Mesenchymal stem cell (in vitro differentiated cells and primary cell): ENCODE measurements at regions not wholly inside any gene's neighbourhood (a gene's known extent, or its start where the extent isn't known, plus 50 kb on each side); places are given as distances from the start of the nearest gene placed in this dataset.
A peak's percentile ranks its signal among the peaks of the same experiment; 100 is the strongest.

Experiments
- DNase-seq: peaks from one replicate; pipeline ENCODE4 v3.0.0-alpha.2; 2013
- H2AFZ ChIP-seq: one replicate; pipeline ENCODE4 v1.6.1; 2013; ENCODE audit warnings: low read depth, mild to moderate bottlenecking, control low read depth, inconsistent platforms, low read length, moderate library complexity
- H2AK5ac ChIP-seq: 2 replicates; pipeline ENCODE4 v1.6.1; 2013; ENCODE audit warnings: low read length, moderate library complexity, mild to moderate bottlenecking, inconsistent platforms; ENCODE audit not compliant: severe bottlenecking
- H2BK120ac ChIP-seq: one replicate; pipeline ENCODE4 v1.6.1; 2013; ENCODE audit warnings: low read depth, mild to moderate bottlenecking, inconsistent platforms, low read length, moderate library complexity
- H2BK12ac ChIP-seq, 2 experiments: one replicate each; pipeline ENCODE4 v1.6.1; 2013; ENCODE audit warnings: inconsistent platforms in 2 of 2, low read length in 2 of 2, mild to moderate bottlenecking in 2 of 2, moderate library complexity in 2 of 2, control low read depth in 1 of 2
- H2BK15ac ChIP-seq: one replicate; pipeline ENCODE4 v1.6.1; 2013; ENCODE audit warnings: mild to moderate bottlenecking, low read depth, inconsistent platforms; ENCODE audit not compliant: poor library complexity, severe bottlenecking
- H2BK5ac ChIP-seq: 2 replicates; pipeline ENCODE4 v1.6.1; 2013; ENCODE audit warnings: low read depth, mild to moderate bottlenecking, low read length, control low read depth, inconsistent platforms; ENCODE audit not compliant: poor library complexity, severe bottlenecking
- H3K14ac ChIP-seq, 2 experiments: one replicate each; pipeline ENCODE4 v1.6.1; 2013; ENCODE audit warnings: inconsistent platforms in 2 of 2, low read length in 2 of 2, control low read depth in 1 of 2, mild to moderate bottlenecking in 1 of 2, moderate library complexity in 1 of 2
- H3K18ac ChIP-seq, 2 experiments: one replicate each; pipeline ENCODE4 v1.6.1; 2013; ENCODE audit warnings: inconsistent platforms in 2 of 2, low read length in 2 of 2, control low read depth in 1 of 2, low read depth in 1 of 2, mild to moderate bottlenecking in 1 of 2
- H3K23ac ChIP-seq, 2 experiments: one replicate each; pipeline ENCODE4 v1.6.1; 2013; ENCODE audit warnings: inconsistent platforms in 2 of 2, low read length in 2 of 2, mild to moderate bottlenecking in 2 of 2, moderate library complexity in 2 of 2, control low read depth in 1 of 2
- H3K27ac ChIP-seq: 2 replicates; pipeline ENCODE4 v1.5.1; 2013; ENCODE audit warnings: mild to moderate bottlenecking, moderate library complexity, low read length, control low read depth, inconsistent platforms; ENCODE audit not compliant: poor library complexity, severe bottlenecking
- H3K27me3 ChIP-seq, 2 experiments: 2 replicates each; pipeline versions ENCODE4 v1.6.1 to v1.7.0; 2013; ENCODE audit warnings: low read length in 2 of 2, mild to moderate bottlenecking in 2 of 2, moderate library complexity in 2 of 2, control low read depth in 1 of 2, inconsistent platforms in 1 of 2; ENCODE audit not compliant: control insufficient read depth in 1 of 2, insufficient read depth in 1 of 2
- H3K36me3 ChIP-seq, 2 experiments: 2 replicates each; pipeline versions ENCODE4 v1.6.1 to v1.7.0; 2013; ENCODE audit warnings: low read length in 2 of 2, control low read depth in 1 of 2, inconsistent platforms in 1 of 2, low read depth in 1 of 2, mild to moderate bottlenecking in 1 of 2; ENCODE audit not compliant: insufficient read depth in 2 of 2, control insufficient read depth in 1 of 2
- H3K4ac ChIP-seq, 2 experiments: one replicate each; pipeline ENCODE4 v1.6.1; 2013; ENCODE audit warnings: inconsistent platforms in 2 of 2, low read length in 2 of 2, mild to moderate bottlenecking in 2 of 2, moderate library complexity in 2 of 2, control low read depth in 1 of 2, low read depth in 1 of 2
- H3K4me1 ChIP-seq: 2 replicates; pipeline ENCODE4 v1.6.1; 2013; ENCODE audit warnings: low read depth, low read length, control low read depth; ENCODE audit not compliant: control insufficient read depth, insufficient read depth
- H3K4me2 ChIP-seq: 2 replicates; pipeline ENCODE4 v1.6.1; 2013; ENCODE audit warnings: low read length, mild to moderate bottlenecking, inconsistent platforms; ENCODE audit not compliant: poor library complexity, severe bottlenecking
- H3K4me3 ChIP-seq, 2 experiments: 2 replicates each; pipeline versions ENCODE4 v1.5.1 to v1.7.0; 2013; ENCODE audit warnings: low read length in 2 of 2, mild to moderate bottlenecking in 2 of 2, control low read depth in 1 of 2, low read depth in 1 of 2; ENCODE audit not compliant: insufficient read depth in 1 of 2
- H3K79me1 ChIP-seq: replicated peaks from 2 replicates; pipeline ENCODE4 v1.6.1; 2013; ENCODE audit warnings: mild to moderate bottlenecking, control low read depth, low read length, inconsistent platforms; ENCODE audit not compliant: poor library complexity, severe bottlenecking
- H3K9ac ChIP-seq: 2 replicates; pipeline ENCODE4 v1.7.0; 2013; ENCODE audit warnings: mild to moderate bottlenecking, low read length, moderate library complexity
- H3K9me3 ChIP-seq: 2 replicates; pipeline ENCODE4 v1.7.0; 2013; ENCODE audit warnings: mild to moderate bottlenecking, low read length; ENCODE audit not compliant: control insufficient read depth
- H4K8ac ChIP-seq: one replicate; pipeline ENCODE4 v1.6.1; 2013; ENCODE audit warnings: inconsistent platforms, mild to moderate bottlenecking, low read length, moderate library complexity
- H4K91ac ChIP-seq: one replicate; pipeline ENCODE4 v1.6.1; 2013; ENCODE audit warnings: mild to moderate bottlenecking, low read length, inconsistent platforms
- WGBS: methylation state at CpG from one replicate; pipeline ENCODE4 v1.1.7; 2013; ENCODE audit warnings: mixed read lengths; 5-methylcytosine and 5-hydroxymethylcytosine counted together

GRCh38 chr10:28783087-28783486 lies 105.8 kb downstream of the BAMBI start:
- Histone ChIP-seq H4K8ac (no peak overlapping the region), H3K4me1 (peaks cover 5% of the 10 kb centered on the region)
- WGBS, result 24% methylated on average over 5 of the region's 5 CpGs

GRCh38 chr10:28785018-28785417 lies 107.7 kb downstream of the BAMBI start:
- no peaks in the 10 kb centered on the region for H3K36me3 ChIP-seq
- H4K91ac ChIP-seq, result no peak overlapping the region
- 33% methylated on average over 5 of the region's 5 CpGs for WGBS
- H3K4me2 ChIP-seq, result no peak overlapping the region
- H3K18ac ChIP-seq, result no peak overlapping the region
- H3K9ac ChIP-seq, result no peak overlapping the region
- H3K27me3 ChIP-seq, result peaks cover 0 to 36% of the 10 kb centered on the region in 2 experiments
- no peaks in the 10 kb centered on the region for H3K79me1 ChIP-seq
- no peak for DNase-seq
- H3K9me3 ChIP-seq, result no peaks in the 10 kb centered on the region
- H2BK120ac ChIP-seq, result no peak overlapping the region
- H2BK5ac ChIP-seq, result no peak overlapping the region
- H3K4me3 ChIP-seq, result no peak overlapping the region
- H3K14ac ChIP-seq, result no peak overlapping the region
- H3K4me1 ChIP-seq, result peaks cover 4% of the 10 kb centered on the region
- H2BK15ac ChIP-seq, result peak overlapping the region; percentile 20
- H2AFZ ChIP-seq, result peak overlapping the region; percentile 49
- H4K8ac ChIP-seq, result no peak overlapping the region
- H3K23ac ChIP-seq, result no peak overlapping the region
- H3K27ac ChIP-seq, result no peak overlapping the region
- no peak overlapping the region for H2BK12ac ChIP-seq
- peak overlapping the region in 1 of 2 experiments; percentile 8 for H3K4ac ChIP-seq
- H2AK5ac ChIP-seq, result no peak overlapping the region

More at GRCh38 chr10:28783087-28783486, 105.8 kb downstream of the BAMBI start:
- Histone ChIP-seq H3K9me3 (no peaks in the 10 kb centered on the region), H3K27ac (no peak overlapping the region), H3K9ac (no peak overlapping the region), H2BK12ac (no peak overlapping the region), H3K23ac (no peak overlapping the region), H3K4me2 (no peak overlapping the region), H2BK120ac (no peak overlapping the region), H3K36me3 (no peaks in the 10 kb centered on the region), H3K27me3 (peaks cover 0 to 21% of the 10 kb centered on the region in 2 experiments), H3K18ac (peak overlapping the region in 1 of 2 experiments; percentile 10), H3K4me3 (no peak overlapping the region), H2BK15ac (no peak overlapping the region), H2AFZ (no peak overlapping the region), H3K79me1 (no peaks in the 10 kb centered on the region), H4K91ac (no peak overlapping the region), H3K14ac (no peak overlapping the region), H2AK5ac (no peak overlapping the region), H3K4ac (no peak overlapping the region), H2BK5ac (no peak overlapping the region)
- DNase-seq, result peak; percentile 30

- H2BK5ac ChIP-seq, result no peak overlapping the region
- H2BK120ac ChIP-seq, result no peak overlapping the region
- H3K4me1 ChIP-seq, result peaks cover 1% of the 10 kb centered on the region
- no peaks in the 10 kb centered on the region for H3K9me3 ChIP-seq
- no peak overlapping the region for H3K14ac ChIP-seq
- no peak overlapping the region for H3K9ac ChIP-seq
- H3K36me3 ChIP-seq, result no peaks in the 10 kb centered on the region
- no peak overlapping the region for H3K23ac ChIP-seq
- H3K18ac ChIP-seq, result no peak overlapping the region
- H3K27me3 ChIP-seq, result peaks cover 4 to 59% of the 10 kb centered on the region in 2 experiments
- WGBS, result 87% methylated on average over 2 of the region's 2 CpGs
- no peak for DNase-seq
- no peaks in the 10 kb centered on the region for H3K79me1 ChIP-seq
- H2AK5ac ChIP-seq, result no peak overlapping the region
- H3K27ac ChIP-seq, result no peak overlapping the region
- H4K91ac ChIP-seq, result no peak overlapping the region
- no peak overlapping the region for H4K8ac ChIP-seq
- no peak overlapping the region for H3K4me2 ChIP-seq
- H2BK15ac ChIP-seq, result no peak overlapping the region
- H3K4me3 ChIP-seq, result no peak overlapping the region
- H2BK12ac ChIP-seq, result peak overlapping the region in 1 of 2 experiments; percentile 17
- no peak overlapping the region for H3K4ac ChIP-seq
- no peak overlapping the region for H2AFZ ChIP-seq
These were observed 110.9 kb downstream of the BAMBI start for GRCh38 chr10:28788252-28788651.

- no peaks in the 10 kb centered on the region for H3K36me3 ChIP-seq
- H2BK120ac ChIP-seq, result no peak overlapping the region
- H3K4ac ChIP-seq, result no peak overlapping the region
- H4K8ac ChIP-seq, result no peak overlapping the region
- H3K4me1 ChIP-seq, result no peaks in the 10 kb centered on the region
- H4K91ac ChIP-seq, result no peak overlapping the region
- WGBS, result 93% methylated on average over 5 of the region's 5 CpGs
- no peak overlapping the region for H3K18ac ChIP-seq
- H3K4me3 ChIP-seq, result no peak overlapping the region
- no peak overlapping the region for H3K23ac ChIP-seq
- no peak overlapping the region for H2BK12ac ChIP-seq
- no peaks in the 10 kb centered on the region for H3K9me3 ChIP-seq
- no peak overlapping the region for H2BK5ac ChIP-seq
- no peak overlapping the region for H3K27ac ChIP-seq
- no peak overlapping the region for H3K14ac ChIP-seq
- H3K4me2 ChIP-seq, result no peak overlapping the region
- DNase-seq, result no peak
- no peak overlapping the region for H2AFZ ChIP-seq
- no peak overlapping the region for H2AK5ac ChIP-seq
- H3K79me1 ChIP-seq, result no peaks in the 10 kb centered on the region
- peaks cover 4 to 59% of the 10 kb centered on the region in 2 experiments for H3K27me3 ChIP-seq
- no peak overlapping the region for H3K9ac ChIP-seq
- H2BK15ac ChIP-seq, result no peak overlapping the region
These were observed 111.4 kb downstream of the BAMBI start for GRCh38 chr10:28788762-28789161.
